ENCODE measurements at regions not wholly inside any gene's neighbourhood (a gene's known extent, or its start where the extent isn't known, plus 50 kb on each side); places are given as distances from the start of the nearest gene placed in this dataset.

GRCh38 chr4:96326846-96327245 lies 487.0 kb downstream of the PDHA2 start:
- H3K9ac ChIP-seq (replicated peaks; ENCODE audit: extremely low read depth, insufficient read depth, low read length) = no peak overlapping the region
- H3K4me3 ChIP-seq (replicated peaks in 1 of 3; ENCODE audit: insufficient read depth in 1 of 3, low read depth in 1 of 3, low read length in 3 of 3) = no peak overlapping the region
- FAIRE-seq (no peak), DNase-seq (ENCODE audit: low read depth, low spot score) (no peak)
- ChIA-PET POLR2A (no interaction called here), CTCF (no interaction called here)
- dilution Hi-C loops (cut with MboI; ENCODE audit: extremely low pct_ligation_motif_present, low sequenced_read_pairs) (no loop called here), intact Hi-C loops (cut with micrococcal nuclease) (no loop called here)
- no peaks in the 10 kb centered on the region for H4K20me1 ChIP-seq (replicated peaks; ENCODE audit: control insufficient read depth, extremely low read depth, insufficient read depth, low read length)
- no TSS peak for BruUV-seq (replicated peaks)
- no peaks in the 10 kb centered on the region for H3K79me2 ChIP-seq (ENCODE audit: control insufficient read depth, insufficient read depth, low read length)
- no peak overlapping the region for H3K27ac ChIP-seq (ENCODE audit: insufficient read depth, low read depth, low read length)
- no peaks in the 10 kb centered on the region for H3K9me3 ChIP-seq (replicated peaks; ENCODE audit: control insufficient read depth, insufficient read depth, low read length)
- H3K4me2 ChIP-seq (ENCODE audit: insufficient read depth, low read length) = no peak overlapping the region
- no peaks in the 10 kb centered on the region for H3K9me1 ChIP-seq (replicated peaks; ENCODE audit: control insufficient read depth, extremely low read depth, insufficient read depth, low read length)
- H3K36me3 ChIP-seq (ENCODE audit: control insufficient read depth in 2 of 2, extremely low read depth in 1 of 2, insufficient read depth in 2 of 2, low read length in 2 of 2) = no peaks in the 10 kb centered on the region
- H3K4me1 ChIP-seq (ENCODE audit: control insufficient read depth, extremely low read depth, insufficient read depth, low read length) = no peaks in the 10 kb centered on the region
- no peaks in the 10 kb centered on the region for H3K27me3 ChIP-seq (ENCODE audit: control insufficient read depth in 2 of 2, insufficient read depth in 2 of 2, low read length in 2 of 2)
- H2AFZ ChIP-seq (ENCODE audit: low read depth, low read length) = no peak overlapping the region
- TF ChIP-seq EZH2 (IDR thresholded peaks at IDR 0.05; ENCODE audit: borderline replicate concordance, low read depth, low read length, severe bottlenecking) = no peak
- TF ChIP-seq MYC (IDR thresholded peaks at IDR 0.05; ENCODE audit: low read depth, low read length) = no peak
- TF ChIP-seq POLR2AphosphoS5 (IDR thresholded peaks at IDR 0.05; ENCODE audit: insufficient read depth, low read depth, low read length) = no peak
- TF ChIP-seq, protein P1, sequence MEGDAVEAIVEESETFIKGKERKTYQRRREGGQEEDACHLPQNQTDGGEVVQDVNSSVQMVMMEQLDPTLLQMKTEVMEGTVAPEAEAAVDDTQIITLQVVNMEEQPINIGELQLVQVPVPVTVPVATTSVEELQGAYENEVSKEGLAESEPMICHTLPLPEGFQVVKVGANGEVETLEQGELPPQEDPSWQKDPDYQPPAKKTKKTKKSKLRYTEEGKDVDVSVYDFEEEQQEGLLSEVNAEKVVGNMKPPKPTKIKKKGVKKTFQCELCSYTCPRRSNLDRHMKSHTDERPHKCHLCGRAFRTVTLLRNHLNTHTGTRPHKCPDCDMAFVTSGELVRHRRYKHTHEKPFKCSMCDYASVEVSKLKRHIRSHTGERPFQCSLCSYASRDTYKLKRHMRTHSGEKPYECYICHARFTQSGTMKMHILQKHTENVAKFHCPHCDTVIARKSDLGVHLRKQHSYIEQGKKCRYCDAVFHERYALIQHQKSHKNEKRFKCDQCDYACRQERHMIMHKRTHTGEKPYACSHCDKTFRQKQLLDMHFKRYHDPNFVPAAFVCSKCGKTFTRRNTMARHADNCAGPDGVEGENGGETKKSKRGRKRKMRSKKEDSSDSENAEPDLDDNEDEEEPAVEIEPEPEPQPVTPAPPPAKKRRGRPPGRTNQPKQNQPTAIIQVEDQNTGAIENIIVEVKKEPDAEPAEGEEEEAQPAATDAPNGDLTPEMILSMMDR (IDR thresholded peaks at IDR 0.05; ENCODE audit: extremely low read depth in 1 of 2, insufficient read depth in 1 of 2, low read depth in 1 of 2, low read length in 2 of 2) = no peak
- TF ChIP-seq, protein P2, sequence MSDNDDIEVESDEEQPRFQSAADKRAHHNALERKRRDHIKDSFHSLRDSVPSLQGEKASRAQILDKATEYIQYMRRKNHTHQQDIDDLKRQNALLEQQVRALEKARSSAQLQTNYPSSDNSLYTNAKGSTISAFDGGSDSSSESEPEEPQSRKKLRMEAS (IDR thresholded peaks at IDR 0.05; ENCODE audit: insufficient read depth, insufficient read length) = no peak
- TF ChIP-seq FOS (IDR thresholded peaks at IDR 0.05; ENCODE audit: borderline replicate concordance, insufficient read depth, low read length) = no peak
- TF ChIP-seq GATA2 (IDR thresholded peaks at IDR 0.05; ENCODE audit: insufficient read depth, insufficient read length, low read depth, low read length) = no peak
- TF ChIP-seq POLR2A (IDR thresholded peaks at IDR 0.05; ENCODE audit: low read depth, low read length) = no peak
- TF ChIP-seq JUN (IDR thresholded peaks at IDR 0.05; ENCODE audit: borderline replicate concordance, insufficient read depth, insufficient read length, low read depth) = no peak
